ENCODE measurements at regions not wholly inside any gene's neighbourhood (a gene's known extent, or its start where the extent isn't known, plus 50 kb on each side); places are given as distances from the start of the nearest gene placed in this dataset.

- no peak for TF ChIP-seq CTCF (IDR thresholded peaks at IDR 0.05; ENCODE audit: low read depth, low read length)
- no peaks in the 10 kb centered on the region for H3K9me3 ChIP-seq (ENCODE audit: low read depth)
- no peaks in the 10 kb centered on the region for H3K4me1 ChIP-seq (ENCODE audit: low read depth)
- H3K27me3 ChIP-seq = no peaks in the 10 kb centered on the region
- no peak for DNase-seq (ENCODE audit: low read depth in 1 of 2, low spot score in 1 of 2)
- H3K36me3 ChIP-seq = no peaks in the 10 kb centered on the region
- H3K27ac ChIP-seq = no peak overlapping the region
- no peak overlapping the region for H3K4me3 ChIP-seq
Measured at GRCh38 chr6:122075917-122076316, 323.5 kb upstream of the HSF2 start.

- Histone ChIP-seq H3K4me3 (no peak overlapping the region), H3K9me3 (ENCODE audit: low read depth) (no peaks in the 10 kb centered on the region), H3K27me3 (no peaks in the 10 kb centered on the region), H3K4me1 (ENCODE audit: low read depth) (no peaks in the 10 kb centered on the region), H3K36me3 (no peaks in the 10 kb centered on the region), H3K27ac (no peak overlapping the region)
- TF ChIP-seq CTCF (IDR thresholded peaks at IDR 0.05; ENCODE audit: low read depth, low read length) = no peak
- no peak for DNase-seq (ENCODE audit: low read depth in 1 of 2, low spot score in 1 of 2)
Measured at GRCh38 chr6:122077603-122078002, 321.8 kb upstream of the HSF2 start.

GRCh38 chr6:122078481-122078880 lies 321.0 kb upstream of the HSF2 start:
- Histone ChIP-seq H3K4me3 (no peak overlapping the region), H3K9me3 (ENCODE audit: low read depth) (no peaks in the 10 kb centered on the region), H3K27ac (no peak overlapping the region), H3K4me1 (ENCODE audit: low read depth) (no peaks in the 10 kb centered on the region), H3K27me3 (no peaks in the 10 kb centered on the region), H3K36me3 (no peaks in the 10 kb centered on the region)
- no peak for DNase-seq (ENCODE audit: low read depth in 1 of 2, low spot score in 1 of 2)
- TF ChIP-seq CTCF (IDR thresholded peaks at IDR 0.05; ENCODE audit: low read depth, low read length) = no peak

GRCh38 chr6:122079916-122080315 lies 319.5 kb upstream of the HSF2 start:
- Histone ChIP-seq H3K4me3 (no peak overlapping the region), H3K27me3 (no peaks in the 10 kb centered on the region), H3K9me3 (ENCODE audit: low read depth) (no peaks in the 10 kb centered on the region), H3K27ac (no peak overlapping the region), H3K36me3 (no peaks in the 10 kb centered on the region), H3K4me1 (ENCODE audit: low read depth) (no peaks in the 10 kb centered on the region)
- no peak for TF ChIP-seq CTCF (IDR thresholded peaks at IDR 0.05; ENCODE audit: low read depth, low read length)
- no peak for DNase-seq (ENCODE audit: low read depth in 1 of 2, low spot score in 1 of 2)

- H3K4me3 ChIP-seq = no peak overlapping the region
Measured at GRCh38 chr6:122081921-122082320, 317.5 kb upstream of the HSF2 start.

More at GRCh38 chr6:122081921-122082320, 317.5 kb upstream of the HSF2 start:
- H3K27ac ChIP-seq = no peak overlapping the region
- H3K4me1 ChIP-seq (ENCODE audit: low read depth) = no peaks in the 10 kb centered on the region
- no peaks in the 10 kb centered on the region for H3K9me3 ChIP-seq (ENCODE audit: low read depth)
- no peak for DNase-seq (ENCODE audit: low read depth in 1 of 2, low spot score in 1 of 2)
- no peaks in the 10 kb centered on the region for H3K27me3 ChIP-seq
- TF ChIP-seq CTCF (IDR thresholded peaks at IDR 0.05; ENCODE audit: low read depth, low read length) = no peak
- no peaks in the 10 kb centered on the region for H3K36me3 ChIP-seq

Measured in cardiac muscle cell (in vitro differentiated cells and primary cell).